ENCODE measurements at regions not wholly inside any gene's neighbourhood (a gene's known extent, or its start where the extent isn't known, plus 50 kb on each side); places are given as distances from the start of the nearest gene placed in this dataset.

DNA sequence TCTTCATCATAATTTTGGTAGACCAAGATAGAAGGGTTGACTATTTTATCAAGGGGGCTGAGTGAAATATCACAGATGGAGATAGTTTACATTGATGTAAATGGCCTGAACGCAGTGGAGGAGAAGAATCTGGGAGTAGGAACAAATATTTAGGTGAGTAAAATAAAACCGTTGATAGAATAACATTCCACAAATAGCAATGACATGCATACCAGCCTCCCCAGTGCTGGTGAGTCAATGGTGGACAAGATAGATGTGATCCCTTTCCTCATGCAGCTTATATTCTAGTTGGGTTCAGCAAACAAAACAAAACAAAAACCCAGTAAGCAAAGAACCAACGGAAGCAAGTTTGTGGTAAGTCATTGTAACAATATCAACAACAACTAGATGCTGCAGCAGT, 385.2 kb downstream of the FAM170A start:
- TF ChIP-seq, protein P1, sequence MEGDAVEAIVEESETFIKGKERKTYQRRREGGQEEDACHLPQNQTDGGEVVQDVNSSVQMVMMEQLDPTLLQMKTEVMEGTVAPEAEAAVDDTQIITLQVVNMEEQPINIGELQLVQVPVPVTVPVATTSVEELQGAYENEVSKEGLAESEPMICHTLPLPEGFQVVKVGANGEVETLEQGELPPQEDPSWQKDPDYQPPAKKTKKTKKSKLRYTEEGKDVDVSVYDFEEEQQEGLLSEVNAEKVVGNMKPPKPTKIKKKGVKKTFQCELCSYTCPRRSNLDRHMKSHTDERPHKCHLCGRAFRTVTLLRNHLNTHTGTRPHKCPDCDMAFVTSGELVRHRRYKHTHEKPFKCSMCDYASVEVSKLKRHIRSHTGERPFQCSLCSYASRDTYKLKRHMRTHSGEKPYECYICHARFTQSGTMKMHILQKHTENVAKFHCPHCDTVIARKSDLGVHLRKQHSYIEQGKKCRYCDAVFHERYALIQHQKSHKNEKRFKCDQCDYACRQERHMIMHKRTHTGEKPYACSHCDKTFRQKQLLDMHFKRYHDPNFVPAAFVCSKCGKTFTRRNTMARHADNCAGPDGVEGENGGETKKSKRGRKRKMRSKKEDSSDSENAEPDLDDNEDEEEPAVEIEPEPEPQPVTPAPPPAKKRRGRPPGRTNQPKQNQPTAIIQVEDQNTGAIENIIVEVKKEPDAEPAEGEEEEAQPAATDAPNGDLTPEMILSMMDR (IDR thresholded peaks at IDR 0.05; ENCODE audit: low read depth, low read length): no peak
- DNase-seq (ENCODE audit: low read depth in 2 of 2): peak in 1 of 2 donors; percentile 27
- H3K4me3 ChIP-seq (replicated peaks in 1 of 2; ENCODE audit: low read depth in 2 of 2, low read length in 2 of 2): no peak overlapping the region

DNA sequence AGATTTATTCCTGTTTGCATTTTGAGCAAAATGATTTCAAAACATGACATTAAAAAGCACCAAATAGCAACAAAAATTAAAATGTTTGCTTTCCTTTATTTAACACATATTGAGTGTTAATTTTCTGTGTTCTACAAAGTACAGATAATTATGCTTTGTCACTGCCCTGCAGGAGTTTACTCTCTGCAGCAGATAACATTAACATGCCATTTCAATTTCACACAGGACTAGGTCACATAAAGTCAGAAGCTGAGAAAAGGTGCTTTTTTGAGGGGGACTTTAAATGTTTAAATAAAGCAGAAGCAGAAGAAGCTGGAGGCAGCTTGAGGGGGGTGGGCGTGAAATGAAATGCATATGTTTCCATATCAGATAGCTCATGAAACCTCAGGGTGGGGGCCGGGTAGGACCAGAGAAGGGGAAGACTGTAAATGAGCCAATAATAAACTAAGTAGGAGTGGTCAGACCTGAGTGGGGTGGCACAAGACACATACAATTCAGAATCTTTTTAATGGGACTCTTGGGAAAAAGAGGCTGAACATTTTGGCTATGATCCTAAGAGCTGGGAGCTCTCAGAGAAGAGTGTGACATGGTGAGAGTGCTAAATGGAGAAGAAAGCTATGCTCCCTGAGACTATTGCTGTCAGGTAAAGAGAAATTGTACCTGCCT, 387.5 kb downstream of the FAM170A start:
- no peak for DNase-seq (ENCODE audit: low read depth in 2 of 2)
- TF ChIP-seq, protein P1 (IDR thresholded peaks at IDR 0.05; ENCODE audit: low read depth, low read length): no peak
- H3K4me3 ChIP-seq (replicated peaks in 1 of 2; ENCODE audit: low read depth in 2 of 2, low read length in 2 of 2): no peak overlapping the region

DNA sequence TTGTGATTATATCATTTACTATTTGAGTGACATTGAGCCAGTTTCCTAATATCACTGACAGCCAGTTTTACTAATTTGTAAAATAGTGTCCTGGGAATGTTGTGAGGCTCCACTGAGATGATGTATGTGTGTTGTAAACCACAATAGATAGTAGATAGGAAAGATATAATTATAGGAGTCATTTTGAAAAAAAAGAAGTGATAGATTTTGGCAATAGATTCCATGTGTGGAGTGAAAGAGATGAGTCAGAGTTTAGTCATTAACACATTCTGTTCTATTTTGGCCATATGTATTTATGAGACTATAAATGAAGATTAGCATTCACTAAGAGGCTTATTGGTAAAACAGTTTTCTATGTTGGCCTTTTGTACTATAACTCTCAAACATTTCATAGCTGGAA, 388.2 kb downstream of the FAM170A start:
- no peak overlapping the region for H3K4me3 ChIP-seq (replicated peaks in 1 of 2; ENCODE audit: low read depth in 2 of 2, low read length in 2 of 2)
- TF ChIP-seq, protein P1 (IDR thresholded peaks at IDR 0.05; ENCODE audit: low read depth, low read length): no peak
- peak in 1 of 2 donors; percentile 3 for DNase-seq (ENCODE audit: low read depth in 2 of 2)

DNA sequence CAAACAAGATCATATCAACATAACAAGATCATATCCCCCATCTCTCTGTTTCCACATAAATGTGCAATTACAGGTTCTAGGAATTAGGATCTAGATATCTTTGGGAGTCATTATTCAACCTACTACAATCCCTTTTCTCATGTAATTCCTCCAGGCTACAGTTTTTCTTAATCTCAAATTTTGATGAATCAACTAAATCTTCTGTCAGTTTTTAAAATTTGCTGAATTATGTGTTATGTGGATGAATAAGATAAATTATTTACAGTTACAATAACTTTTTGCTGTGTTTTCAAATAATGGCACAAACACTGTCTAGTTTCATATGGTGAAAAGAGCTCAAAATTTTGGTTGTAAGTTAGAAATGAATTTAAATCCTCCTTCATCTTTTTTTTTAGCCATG, 405.8 kb downstream of the FAM170A start:
- H3K4me3 ChIP-seq (replicated peaks in 1 of 2; ENCODE audit: low read depth in 2 of 2, low read length in 2 of 2): no peak overlapping the region
- TF ChIP-seq, protein P1 (IDR thresholded peaks at IDR 0.05; ENCODE audit: low read depth, low read length): no peak
- DNase-seq (ENCODE audit: low read depth in 2 of 2): no peak

DNA sequence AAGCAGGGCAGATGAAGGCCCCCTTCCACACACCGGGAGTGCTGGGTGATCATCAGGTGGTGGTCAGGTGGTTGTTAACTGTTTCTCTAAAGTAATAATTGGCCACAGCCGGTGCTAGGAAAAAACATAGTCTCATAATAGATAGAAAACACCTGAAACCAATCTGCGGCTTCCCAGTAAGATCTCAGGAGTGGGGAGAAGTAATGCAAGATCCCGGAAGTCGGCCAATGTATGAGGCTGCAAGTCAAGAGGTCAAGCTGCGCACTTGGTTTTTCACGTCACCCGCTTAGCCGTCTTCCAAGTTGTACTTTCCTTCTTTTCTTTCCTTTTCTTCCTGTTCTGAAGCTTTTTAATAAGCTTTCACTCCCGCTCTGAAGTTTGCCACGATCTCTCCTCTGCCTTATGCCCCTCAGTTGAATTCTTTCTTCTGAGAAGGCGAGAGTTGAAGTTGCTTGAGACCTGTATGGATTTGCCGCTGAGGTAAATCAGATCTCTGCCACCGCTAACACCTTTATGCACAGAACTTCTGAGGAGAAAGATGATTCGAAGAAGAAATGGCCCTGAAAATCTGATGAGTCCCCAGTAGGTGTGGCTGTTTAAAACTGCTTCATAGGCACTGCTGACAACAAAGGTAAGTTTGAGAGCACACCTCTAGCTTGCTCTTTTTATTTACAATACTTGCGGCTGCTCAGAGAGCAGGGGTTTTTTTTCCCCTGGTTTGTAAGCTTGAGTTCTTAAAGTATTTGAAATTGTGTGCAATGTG, 406.6 kb downstream of the FAM170A start:
- DNase-seq (ENCODE audit: low read depth in 2 of 2): no peak
- TF ChIP-seq, protein P1 (IDR thresholded peaks at IDR 0.05; ENCODE audit: low read depth, low read length): no peak
- no peak overlapping the region for H3K4me3 ChIP-seq (replicated peaks in 1 of 2; ENCODE audit: low read depth in 2 of 2, low read length in 2 of 2)

DNA sequence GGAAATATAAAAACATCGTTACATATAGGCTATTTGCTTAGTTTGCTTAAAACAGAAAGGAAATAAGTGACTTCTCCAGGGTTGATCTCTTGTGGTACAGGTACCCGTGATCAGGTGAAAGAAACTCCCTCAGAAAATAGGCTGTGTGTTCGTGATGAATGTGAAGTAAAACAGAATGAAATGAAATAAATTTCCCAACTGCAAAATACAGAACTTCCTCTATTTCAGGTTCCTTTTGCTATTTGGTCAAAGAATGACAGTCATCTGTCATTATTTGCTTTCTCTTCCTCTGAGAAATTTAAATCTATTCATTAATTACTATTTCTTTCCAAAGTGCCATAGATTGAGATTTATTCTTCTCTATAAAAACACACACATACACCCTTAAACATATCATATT, 408.1 kb downstream of the FAM170A start:
- no peak overlapping the region for H3K4me3 ChIP-seq (replicated peaks in 1 of 2; ENCODE audit: low read depth in 2 of 2, low read length in 2 of 2)
- TF ChIP-seq, protein P1 (IDR thresholded peaks at IDR 0.05; ENCODE audit: low read depth, low read length): no peak
- DNase-seq (ENCODE audit: low read depth in 2 of 2): no peak

Measured in cardiac fibroblast (primary cell).